HG03097 (cell line): ENCODE measurements at regions not wholly inside any gene's neighbourhood (a gene's known extent, or its start where the extent isn't known, plus 50 kb on each side); places are given as distances from the start of the nearest gene placed in this dataset.
"Not testable (repeated sequence)": the region's sequence is repeated elsewhere in the genome, so short reads cannot be mapped to it uniquely, and the experiment has no call there.

Source experiments
- ATAC-seq: cut with Tn5 transposase; IDR thresholded peaks from one replicate; pipeline ENCODE4 v1.9.1; 2021; ENCODE audit not compliant: unreplicated experiment, low FRiP score

- ATAC-seq = peak; percentile 85
These were observed 112.6 kb downstream of the LRIG2 start for GRCh38 chr1:113185463-113186104.

GRCh38 chr1:113190078-113190477, 117.1 kb downstream of the LRIG2 start:
- ATAC-seq = no peak

GRCh38 chr1:113190930-113191329, 117.9 kb downstream of the LRIG2 start:
- ATAC-seq = no peak

DNA sequence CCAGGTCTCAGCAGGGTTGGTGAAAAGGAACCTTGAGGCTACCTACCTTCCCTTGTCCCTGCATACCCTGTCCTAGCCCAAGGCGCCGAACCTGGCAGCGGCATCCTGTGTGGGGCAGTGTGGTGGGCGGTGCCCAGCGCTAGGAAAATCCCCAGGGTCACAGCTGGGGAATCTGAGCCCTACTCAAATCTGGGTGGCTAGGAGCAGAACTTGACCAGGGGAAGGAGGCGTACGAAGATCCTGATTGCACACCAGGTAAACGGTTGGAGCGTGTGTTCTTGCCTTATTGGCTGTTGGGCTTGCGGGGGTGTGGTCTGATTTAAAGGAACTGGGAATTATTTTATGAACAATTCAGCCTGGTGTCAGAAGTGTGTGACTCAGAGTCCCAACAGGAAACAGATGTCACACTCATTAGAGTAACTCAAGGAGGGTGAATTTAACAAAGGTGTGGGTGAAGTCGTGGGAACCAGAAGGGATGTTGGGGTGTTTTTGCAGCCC, 118.6 kb downstream of the LRIG2 start:
- ATAC-seq = no peak

- ATAC-seq = no peak
These were observed 119.2 kb downstream of the LRIG2 start for GRCh38 chr1:113192242-113192641.

GRCh38 chr1:113192980-113193379, 120.0 kb downstream of the LRIG2 start:
- ATAC-seq = no peak

DNA sequence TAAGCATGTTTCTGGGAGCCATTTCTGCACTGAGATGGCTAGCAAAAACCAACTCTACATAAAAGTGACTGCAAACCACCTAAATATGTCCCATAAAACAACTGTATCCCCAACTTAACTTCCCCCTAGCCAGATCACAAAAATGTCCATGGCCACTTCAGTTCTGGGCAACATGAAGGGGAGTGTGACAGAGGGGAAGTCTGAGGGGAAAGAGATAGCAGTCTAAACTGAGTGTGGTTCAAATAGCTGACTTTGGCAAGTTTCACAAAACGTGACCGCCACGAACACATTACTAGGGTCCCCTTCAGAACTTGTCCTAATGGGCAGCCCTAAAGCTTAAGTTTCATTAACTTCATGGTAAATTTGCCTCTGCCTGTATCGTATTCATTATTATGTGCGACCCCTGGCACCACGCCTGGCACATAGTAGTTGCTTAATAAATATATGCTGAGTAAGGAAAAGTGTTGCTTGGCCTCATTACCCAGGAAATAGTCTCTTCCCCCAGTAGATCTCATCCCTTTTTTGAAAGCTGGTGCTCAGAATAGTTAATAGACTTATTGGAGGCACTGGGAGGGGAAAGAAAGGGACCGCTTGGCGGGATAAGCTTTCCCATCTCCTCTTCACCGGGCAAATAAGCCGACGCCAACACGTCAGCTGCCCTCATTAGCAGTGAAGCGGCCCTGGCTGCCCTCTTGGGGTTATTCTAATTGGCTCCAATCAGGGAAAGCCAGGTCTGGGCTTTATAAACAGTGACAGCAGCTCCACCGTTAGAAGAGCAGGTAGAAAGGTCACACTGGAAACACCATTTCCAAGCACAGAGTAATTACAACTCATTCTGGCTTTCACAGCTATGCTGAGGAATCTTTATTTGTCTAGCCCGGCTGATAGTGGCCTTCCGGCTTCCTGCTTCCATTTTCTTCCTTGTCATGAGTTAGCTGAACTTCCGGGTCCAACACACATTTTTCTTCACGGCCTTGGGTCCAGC, 122.1 kb downstream of the LRIG2 start:
- ATAC-seq = no peak

DNA sequence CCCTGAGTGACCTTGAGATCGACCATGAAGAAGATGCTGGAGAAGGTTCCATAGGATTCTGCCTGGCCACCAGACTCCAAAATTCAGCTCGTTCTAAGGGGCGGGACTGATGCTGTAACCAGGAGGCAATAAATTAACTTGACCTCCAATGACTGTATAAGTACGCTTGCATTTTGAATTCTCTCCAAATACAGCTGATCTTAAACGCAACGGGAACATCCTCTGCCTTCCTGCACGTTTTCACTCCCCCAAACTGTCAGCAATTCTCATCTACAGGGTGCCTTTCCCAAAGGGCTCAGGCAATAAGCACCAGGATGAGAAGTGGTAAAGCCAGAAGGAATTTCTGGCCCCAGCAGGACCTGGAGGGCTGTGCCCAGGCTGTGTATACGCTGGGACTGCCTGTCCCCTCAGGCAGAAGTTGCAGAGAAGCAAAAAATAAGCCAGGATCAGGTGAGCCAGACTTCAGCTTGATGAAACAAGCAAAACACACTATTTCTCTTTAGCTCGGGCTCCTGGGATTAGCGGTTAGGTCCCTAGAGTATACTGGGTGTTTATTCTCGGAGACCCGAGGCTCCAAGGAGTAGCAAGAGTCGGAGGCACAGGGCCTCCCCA, 124.8 kb downstream of the LRIG2 start:
- no peak for ATAC-seq

- ATAC-seq = no peak
These were observed 125.8 kb downstream of the LRIG2 start for GRCh38 chr1:113198806-113199205.

DNA sequence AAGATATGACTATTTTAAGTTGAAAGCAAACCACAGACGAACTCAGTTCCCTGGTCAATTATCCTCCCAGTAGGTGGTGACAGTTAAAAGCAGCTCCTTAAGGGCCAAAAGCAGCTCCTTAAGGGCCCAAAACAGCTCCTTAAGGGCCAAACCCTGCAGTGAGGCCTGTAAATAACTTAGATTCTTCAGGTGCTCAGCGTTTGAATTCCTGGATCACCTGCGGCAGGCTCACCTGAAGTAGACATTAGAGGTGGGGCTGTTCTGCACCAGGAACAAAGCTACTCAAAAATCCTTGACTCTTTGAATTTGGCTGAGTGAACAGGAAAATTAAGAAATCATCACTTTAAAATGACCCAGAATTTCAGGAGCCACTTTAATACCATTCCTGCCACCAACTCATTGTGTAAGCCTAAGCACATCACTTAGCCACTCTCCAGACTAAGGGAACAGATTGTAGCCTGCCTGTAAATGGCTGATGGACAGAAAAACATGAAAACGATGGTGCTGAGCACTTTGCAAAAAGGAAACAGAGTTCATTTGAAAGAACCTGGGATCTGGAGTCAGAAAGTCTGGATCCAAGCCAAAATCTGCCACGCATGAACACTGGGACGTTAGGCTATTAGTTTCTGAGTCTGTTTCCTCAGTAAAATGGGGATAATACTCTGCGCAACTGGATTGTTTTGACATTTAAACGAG, 126.9 kb downstream of the LRIG2 start:
- no peak for ATAC-seq

GRCh38 chr1:113201560-113201959, 128.6 kb downstream of the LRIG2 start:
- no peak for ATAC-seq

DNA sequence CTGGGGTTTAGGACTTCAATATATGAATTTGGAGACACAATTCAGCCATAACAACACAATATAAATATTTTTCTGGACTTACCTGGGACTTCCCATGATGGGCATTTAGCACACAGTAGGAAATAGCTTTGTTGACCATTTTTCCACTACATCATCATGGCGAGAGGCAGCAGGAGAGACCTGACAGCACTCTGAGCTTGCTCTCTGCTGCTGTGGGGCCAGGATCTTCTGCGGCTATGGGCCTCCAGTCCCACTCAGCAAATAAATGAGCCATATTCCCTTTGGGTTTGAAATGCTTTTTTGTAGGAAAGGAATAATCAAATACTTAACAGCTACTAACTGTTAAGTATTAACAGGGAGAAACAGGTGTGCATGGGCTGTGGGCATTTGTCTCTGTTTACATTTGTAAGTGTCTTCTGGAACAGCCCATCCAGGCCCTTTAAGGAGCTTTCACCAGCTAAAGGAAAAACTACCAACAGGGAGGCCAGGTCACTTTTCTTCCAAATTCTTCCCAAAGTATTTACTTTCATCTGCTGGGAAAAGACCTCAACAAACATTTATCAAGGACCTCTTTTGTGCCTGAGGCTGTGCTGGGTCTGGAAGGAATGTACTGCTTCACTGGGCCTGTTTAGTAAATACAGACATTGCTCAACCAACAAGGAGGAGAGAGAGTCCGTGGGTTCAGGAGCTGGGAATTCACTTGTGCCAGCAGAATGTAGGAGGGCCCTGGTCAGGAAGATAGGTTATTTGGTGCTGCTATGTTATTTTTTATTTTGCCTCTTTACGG, 133.2 kb downstream of the LRIG2 start:
- ATAC-seq = no peak

DNA sequence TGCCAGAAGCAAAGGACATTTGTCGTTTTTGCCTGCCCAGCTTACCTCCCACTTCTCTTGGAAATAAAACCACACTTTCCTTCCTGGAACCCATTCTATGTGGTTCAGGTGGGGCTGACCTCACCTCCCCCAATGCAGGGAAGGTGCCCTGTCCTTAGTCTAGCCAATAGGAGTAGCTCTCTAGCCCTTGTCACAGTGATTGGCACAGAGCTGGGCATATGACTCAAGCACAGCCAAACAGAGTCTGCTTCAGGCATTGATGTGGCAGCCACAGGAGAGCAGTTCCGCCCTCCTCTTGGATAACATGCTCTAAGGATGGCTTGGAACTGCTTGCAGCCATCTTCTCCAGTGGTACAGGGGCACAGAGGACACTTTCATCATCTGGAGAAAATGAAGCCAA, 134.0 kb downstream of the LRIG2 start:
- no peak for ATAC-seq

GRCh38 chr1:113207457-113207856, 134.5 kb downstream of the LRIG2 start:
- ATAC-seq = no peak

- ATAC-seq = not testable (repeated sequence)
These were observed 135.4 kb downstream of the LRIG2 start for GRCh38 chr1:113208425-113208824.

DNA sequence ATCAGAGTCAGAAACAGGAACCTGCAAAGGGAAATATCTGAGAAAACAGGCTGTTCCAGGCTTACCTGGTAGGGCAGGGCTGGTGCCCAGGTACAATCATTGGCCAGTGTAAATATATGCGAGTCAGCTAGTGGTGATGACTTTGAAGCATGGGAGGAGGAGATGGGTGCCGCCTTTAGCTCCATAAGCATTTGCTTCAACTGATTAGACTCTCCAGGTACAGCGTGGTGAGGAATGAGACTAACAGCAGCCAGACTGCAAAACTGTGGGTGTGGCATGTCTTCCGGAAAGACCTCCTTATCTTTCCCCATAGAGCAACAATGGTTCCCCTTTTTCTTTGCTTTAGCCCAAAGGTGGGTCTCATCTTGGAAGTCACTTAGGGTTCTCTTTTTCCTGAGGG, 137.2 kb downstream of the LRIG2 start:
- ATAC-seq = no peak

DNA sequence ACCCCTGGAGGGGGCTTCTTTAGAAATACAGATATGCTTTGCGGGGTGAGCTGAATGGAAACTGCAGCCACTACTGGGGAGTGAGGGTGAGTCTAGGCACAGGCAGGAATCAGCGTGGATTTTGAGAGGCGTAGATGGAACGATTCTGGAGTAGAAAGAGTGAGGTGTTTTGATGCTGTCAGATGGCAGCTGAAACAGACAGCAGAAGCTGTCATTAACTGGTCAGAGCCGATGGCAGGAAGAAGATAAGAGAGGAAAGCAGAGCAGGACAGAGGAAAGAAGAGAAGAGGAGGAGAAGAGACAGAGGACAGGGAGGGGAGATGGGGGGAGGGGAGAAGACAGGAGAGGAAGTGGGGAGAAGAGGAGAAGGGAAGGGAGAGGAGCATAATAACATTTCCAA, 138.5 kb downstream of the LRIG2 start:
- no peak for ATAC-seq

GRCh38 chr1:113215015-113215414, 142.0 kb downstream of the LRIG2 start:
- ATAC-seq = no peak

DNA sequence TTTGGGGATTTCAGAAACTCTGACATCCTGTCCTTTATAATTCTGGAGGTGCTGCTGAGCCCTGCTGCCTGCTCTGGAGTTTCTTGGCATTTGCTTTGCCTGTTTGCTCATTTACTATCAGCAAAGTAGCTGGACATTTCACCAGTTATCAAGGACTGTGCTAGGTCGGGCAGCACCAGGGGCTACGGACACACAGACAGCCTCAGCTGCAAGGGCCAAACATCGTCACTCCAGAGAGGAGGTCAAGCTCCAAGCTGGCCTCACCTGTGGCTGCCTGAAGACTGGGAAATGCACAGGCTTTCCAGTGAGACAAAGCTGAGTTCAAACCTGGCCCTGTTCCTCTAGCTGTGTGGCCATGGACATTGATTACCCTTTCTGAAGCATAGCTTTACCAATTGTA, 143.7 kb downstream of the LRIG2 start:
- no peak for ATAC-seq
